ENCODE measurements at regions not wholly inside any gene's neighbourhood (a gene's known extent, or its start where the extent isn't known, plus 50 kb on each side); places are given as distances from the start of the nearest gene placed in this dataset.

DNA sequence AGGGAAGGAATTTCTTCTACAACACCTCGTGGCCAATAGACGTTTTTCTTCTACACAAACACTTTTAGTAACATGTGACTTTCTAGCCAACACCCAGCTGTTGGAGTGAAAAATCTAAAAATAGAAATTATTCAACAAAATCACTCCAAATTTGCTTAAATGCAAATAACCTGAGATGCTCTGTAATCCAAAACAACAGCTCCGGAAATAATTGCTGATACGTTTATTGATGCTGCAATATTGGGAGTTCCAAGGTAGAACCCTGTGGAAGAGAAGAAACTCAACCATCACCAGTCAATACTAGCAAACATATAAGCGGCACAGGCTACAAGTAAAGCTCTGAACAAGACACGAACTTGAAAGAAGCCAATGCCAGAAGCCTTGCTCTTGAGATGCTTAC, 230.6 kb downstream of the ALDH8A1 start:
- no peaks in the 10 kb centered on the region for H3K79me2 ChIP-seq (ENCODE audit: control insufficient read depth, insufficient read depth, low read length)
- peak overlapping the region; percentile 28 for H3K9ac ChIP-seq (replicated peaks; ENCODE audit: extremely low read depth, insufficient read depth, low read length)
- no TSS peak for BruUV-seq (replicated peaks)
- intact Hi-C loops (cut with micrococcal nuclease) (no loop called here), dilution Hi-C loops (cut with MboI; ENCODE audit: extremely low pct_ligation_motif_present, low sequenced_read_pairs) (no loop called here)
- H3K9me1 ChIP-seq (replicated peaks; ENCODE audit: control insufficient read depth, extremely low read depth, insufficient read depth, low read length): no peaks in the 10 kb centered on the region
- DNase-seq (ENCODE audit: low read depth, low spot score) (no peak), FAIRE-seq (no peak)
- peak overlapping the region; percentile 67 for H2AFZ ChIP-seq (ENCODE audit: low read depth, low read length)
- ChIA-PET POLR2A (no interaction called here), CTCF (interaction anchor here (0.7 to 2.5 kb wide), 4 partner anchors 21 to 545 kb away, joined by 3 to 10 read pairs (median 4); no protein-coding TSS in a partner anchor)
- peak overlapping the region; percentile 74 for H3K27ac ChIP-seq (ENCODE audit: insufficient read depth, low read depth, low read length)
- no peak overlapping the region for H3K4me3 ChIP-seq (replicated peaks in 1 of 3; ENCODE audit: insufficient read depth in 1 of 3, low read depth in 1 of 3, low read length in 3 of 3)
- H3K9me3 ChIP-seq (replicated peaks; ENCODE audit: control insufficient read depth, insufficient read depth, low read length): no peaks in the 10 kb centered on the region
- H3K36me3 ChIP-seq (ENCODE audit: control insufficient read depth in 2 of 2, extremely low read depth in 1 of 2, insufficient read depth in 2 of 2, low read length in 2 of 2): no peaks in the 10 kb centered on the region
- no peaks in the 10 kb centered on the region for H3K27me3 ChIP-seq (ENCODE audit: control insufficient read depth in 2 of 2, insufficient read depth in 2 of 2, low read length in 2 of 2)
- no peak for TF ChIP-seq GATA2 (IDR thresholded peaks at IDR 0.05; ENCODE audit: insufficient read depth, insufficient read length, low read depth, low read length)
- peaks cover 34% of the 10 kb centered on the region for H3K4me1 ChIP-seq (ENCODE audit: control insufficient read depth, extremely low read depth, insufficient read depth, low read length)
- no peaks in the 10 kb centered on the region for H4K20me1 ChIP-seq (replicated peaks; ENCODE audit: control insufficient read depth, extremely low read depth, insufficient read depth, low read length)
- peak overlapping the region; percentile 27 for H3K4me2 ChIP-seq (ENCODE audit: insufficient read depth, low read length)

- ChIA-PET POLR2A (no interaction called here), CTCF (no interaction called here)
- Histone ChIP-seq H3K27ac (ENCODE audit: insufficient read depth, low read depth, low read length) (no peak overlapping the region), H3K27me3 (ENCODE audit: control insufficient read depth in 2 of 2, insufficient read depth in 2 of 2, low read length in 2 of 2) (no peaks in the 10 kb centered on the region), H3K9me3 (replicated peaks; ENCODE audit: control insufficient read depth, insufficient read depth, low read length) (no peaks in the 10 kb centered on the region), H3K79me2 (ENCODE audit: control insufficient read depth, insufficient read depth, low read length) (no peaks in the 10 kb centered on the region), H2AFZ (ENCODE audit: low read depth, low read length) (no peak overlapping the region), H3K36me3 (ENCODE audit: control insufficient read depth in 2 of 2, extremely low read depth in 1 of 2, insufficient read depth in 2 of 2, low read length in 2 of 2) (no peaks in the 10 kb centered on the region), H4K20me1 (replicated peaks; ENCODE audit: control insufficient read depth, extremely low read depth, insufficient read depth, low read length) (no peaks in the 10 kb centered on the region), H3K9me1 (replicated peaks; ENCODE audit: control insufficient read depth, extremely low read depth, insufficient read depth, low read length) (no peaks in the 10 kb centered on the region), H3K4me2 (ENCODE audit: insufficient read depth, low read length) (no peak overlapping the region), H3K4me3 (replicated peaks in 1 of 3; ENCODE audit: insufficient read depth in 1 of 3, low read depth in 1 of 3, low read length in 3 of 3) (no peak overlapping the region), H3K9ac (replicated peaks; ENCODE audit: extremely low read depth, insufficient read depth, low read length) (no peak overlapping the region), H3K4me1 (ENCODE audit: control insufficient read depth, extremely low read depth, insufficient read depth, low read length) (peaks cover 22% of the 10 kb centered on the region)
- FAIRE-seq (no peak), DNase-seq (ENCODE audit: low read depth, low spot score) (peak; percentile 26)
- TF ChIP-seq, protein P1, sequence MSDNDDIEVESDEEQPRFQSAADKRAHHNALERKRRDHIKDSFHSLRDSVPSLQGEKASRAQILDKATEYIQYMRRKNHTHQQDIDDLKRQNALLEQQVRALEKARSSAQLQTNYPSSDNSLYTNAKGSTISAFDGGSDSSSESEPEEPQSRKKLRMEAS (IDR thresholded peaks at IDR 0.05; ENCODE audit: insufficient read depth, insufficient read length): no peak
- no peak for TF ChIP-seq EZH2 (IDR thresholded peaks at IDR 0.05; ENCODE audit: borderline replicate concordance, low read depth, low read length, severe bottlenecking)
- TF ChIP-seq JUN (IDR thresholded peaks at IDR 0.05; ENCODE audit: borderline replicate concordance, insufficient read depth, insufficient read length, low read depth): no peak
- no peak for TF ChIP-seq POLR2AphosphoS5 (IDR thresholded peaks at IDR 0.05; ENCODE audit: insufficient read depth, low read depth, low read length)
- no peak for TF ChIP-seq FOS (IDR thresholded peaks at IDR 0.05; ENCODE audit: borderline replicate concordance, insufficient read depth, low read length)
- TF ChIP-seq POLR2A (IDR thresholded peaks at IDR 0.05; ENCODE audit: low read depth, low read length): no peak
- TF ChIP-seq, protein P2, sequence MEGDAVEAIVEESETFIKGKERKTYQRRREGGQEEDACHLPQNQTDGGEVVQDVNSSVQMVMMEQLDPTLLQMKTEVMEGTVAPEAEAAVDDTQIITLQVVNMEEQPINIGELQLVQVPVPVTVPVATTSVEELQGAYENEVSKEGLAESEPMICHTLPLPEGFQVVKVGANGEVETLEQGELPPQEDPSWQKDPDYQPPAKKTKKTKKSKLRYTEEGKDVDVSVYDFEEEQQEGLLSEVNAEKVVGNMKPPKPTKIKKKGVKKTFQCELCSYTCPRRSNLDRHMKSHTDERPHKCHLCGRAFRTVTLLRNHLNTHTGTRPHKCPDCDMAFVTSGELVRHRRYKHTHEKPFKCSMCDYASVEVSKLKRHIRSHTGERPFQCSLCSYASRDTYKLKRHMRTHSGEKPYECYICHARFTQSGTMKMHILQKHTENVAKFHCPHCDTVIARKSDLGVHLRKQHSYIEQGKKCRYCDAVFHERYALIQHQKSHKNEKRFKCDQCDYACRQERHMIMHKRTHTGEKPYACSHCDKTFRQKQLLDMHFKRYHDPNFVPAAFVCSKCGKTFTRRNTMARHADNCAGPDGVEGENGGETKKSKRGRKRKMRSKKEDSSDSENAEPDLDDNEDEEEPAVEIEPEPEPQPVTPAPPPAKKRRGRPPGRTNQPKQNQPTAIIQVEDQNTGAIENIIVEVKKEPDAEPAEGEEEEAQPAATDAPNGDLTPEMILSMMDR (IDR thresholded peaks at IDR 0.05; ENCODE audit: extremely low read depth in 1 of 2, insufficient read depth in 1 of 2, low read depth in 1 of 2, low read length in 2 of 2): no peak
- TF ChIP-seq MYC (IDR thresholded peaks at IDR 0.05; ENCODE audit: low read depth, low read length): no peak
- no TSS peak for BruUV-seq (replicated peaks)
- intact Hi-C loops (cut with micrococcal nuclease): loop anchor here (1.0 kb wide), 1 partner anchor 536 kb away; no protein-coding TSS in a partner anchor
- dilution Hi-C loops (cut with MboI; ENCODE audit: extremely low pct_ligation_motif_present, low sequenced_read_pairs): no loop called here
Observed at GRCh38 chr6:134714679-134715078, 235.2 kb downstream of the ALDH8A1 start.

Measured in endothelial cell of umbilical vein (primary cell).